Suppressor macrophage treated with lipopolysaccharide for 1 hour (primary cell): ENCODE measurements at regions not wholly inside any gene's neighbourhood (a gene's known extent, or its start where the extent isn't known, plus 50 kb on each side); places are given as distances from the start of the nearest gene placed in this dataset.
"Not testable (repeated sequence)": the region's sequence is repeated elsewhere in the genome, so short reads cannot be mapped to it uniquely, and the experiment has no call there.

ENCODE experiments used
- DNase-seq, 3 donors: peaks; one replicate each; pipeline ENCODE4 v3.0.0-alpha.2; 2020 to 2022

- DNase-seq, result no peak
These were observed 102.6 kb downstream of the PLG start for GRCh38 chr6:160804639-160805038.

- no peak for DNase-seq
These were observed 106.2 kb downstream of the PLG start for GRCh38 chr6:160808263-160808662.

- DNase-seq, result no peak
These were observed 108.2 kb downstream of the PLG start for GRCh38 chr6:160810238-160810637.

GRCh38 chr6:160812097-160812496 is 110.1 kb downstream of the PLG start:
- DNase-seq, result no peak

GRCh38 chr6:160818934-160819333 is 116.9 kb downstream of the PLG start:
- DNase-seq, result no peak

GRCh38 chr6:160820661-160821060 is 118.6 kb downstream of the PLG start:
- not testable (repeated sequence) for DNase-seq

GRCh38 chr6:160831739-160832138 is 129.7 kb downstream of the PLG start:
- DNase-seq, result no peak

- DNase-seq, result no peak
These were observed 130.4 kb downstream of the PLG start for GRCh38 chr6:160832422-160832821.

- no peak for DNase-seq
These were observed 135.1 kb downstream of the PLG start for GRCh38 chr6:160837146-160837545.

- no peak for DNase-seq
These were observed 140.5 kb upstream of the MAP3K4 start for GRCh38 chr6:160851031-160851430.

- no peak for DNase-seq
These were observed 137.6 kb upstream of the MAP3K4 start for GRCh38 chr6:160853946-160854345.

- no peak for DNase-seq
These were observed 132.7 kb upstream of the MAP3K4 start for GRCh38 chr6:160858886-160859285.

- no peak for DNase-seq
These were observed 131.7 kb upstream of the MAP3K4 start for GRCh38 chr6:160859822-160860221.

- DNase-seq, result no peak
These were observed 129.7 kb upstream of the MAP3K4 start for GRCh38 chr6:160861824-160862223.

- no peak for DNase-seq
These were observed 127.8 kb upstream of the MAP3K4 start for GRCh38 chr6:160863782-160864181.

GRCh38 chr6:160871320-160871719 is 120.2 kb upstream of the MAP3K4 start:
- DNase-seq, result no peak

- DNase-seq, result no peak
These were observed 110.3 kb upstream of the MAP3K4 start for GRCh38 chr6:160881148-160881808.

GRCh38 chr6:160882006-160882405 is 109.6 kb upstream of the MAP3K4 start:
- DNase-seq, result no peak

GRCh38 chr6:160882791-160883279 is 108.7 kb upstream of the MAP3K4 start:
- DNase-seq, result no peak

GRCh38 chr6:160883560-160883959 is 108.0 kb upstream of the MAP3K4 start:
- no peak for DNase-seq

- DNase-seq, result no peak
These were observed 107.6 kb upstream of the MAP3K4 start for GRCh38 chr6:160883999-160884398.

GRCh38 chr6:160889148-160889547 is 102.4 kb upstream of the MAP3K4 start:
- not testable (repeated sequence) for DNase-seq

GRCh38 chr6:160891690-160892089 is 99.9 kb upstream of the MAP3K4 start:
- no peak for DNase-seq

GRCh38 chr6:160895562-160895961 is 96.0 kb upstream of the MAP3K4 start:
- DNase-seq, result no peak
